SK-N-SH treated with all-trans-retinoic acid at 6 μM for 48 hours (cell line): ENCODE measurements at regions not wholly inside any gene's neighbourhood (a gene's known extent, or its start where the extent isn't known, plus 50 kb on each side); places are given as distances from the start of the nearest gene placed in this dataset.

Experiments used
- ATAC-seq: fragments of 200-7000 bp; cut with Tn5 transposase; 3 replicates; pipeline ENCODE4 v1.9.1; 2020; ENCODE audit warnings: mild to moderate bottlenecking, moderate library complexity
- ARNTL ChIP-seq: fragments of 450-650 bp; formaldehyde crosslinking; IDR thresholded peaks from 2 replicates; pipeline ENCODE4 v1.5.0; 2020; ENCODE audit warnings: low read depth, mild to moderate bottlenecking, moderate library complexity, borderline replicate concordance
- CREB5 ChIP-seq: fragments of 250-450 bp; sonication (Bioruptor Pico); IDR thresholded peaks from 2 replicates; pipeline ENCODE4 v1.5.1; 2020; ENCODE audit warnings: low read depth, mild to moderate bottlenecking, moderate library complexity
- CSDC2 ChIP-seq: fragments of 250-450 bp; sonication (Bioruptor Pico); IDR thresholded peaks from 2 replicates; pipeline ENCODE4 v1.5.0; 2020; ENCODE audit warnings: mild to moderate bottlenecking, moderate library complexity
- CSRNP3 ChIP-seq: fragments of 250-450 bp; sonication (Bioruptor Pico); IDR thresholded peaks from 2 replicates; pipeline ENCODE4 v1.5.1; 2021; ENCODE audit warnings: mild to moderate bottlenecking, moderate library complexity
- ESRRG ChIP-seq: fragments of 250-450 bp; sonication (Bioruptor Pico); IDR thresholded peaks from 2 replicates; pipeline ENCODE4 v1.6.1; 2021; ENCODE audit warnings: mild to moderate bottlenecking
- GLIS3 ChIP-seq: fragments of 250-450 bp; sonication (Bioruptor Pico); IDR thresholded peaks from 2 replicates; pipeline ENCODE4 v1.5.0; 2020; ENCODE audit warnings: mild to moderate bottlenecking, moderate library complexity
- ISL1 ChIP-seq: fragments of 250-450 bp; sonication (Bioruptor Pico); IDR thresholded peaks from 2 replicates; pipeline ENCODE4 v2.1.2; 2022; ENCODE audit warnings: mild to moderate bottlenecking, moderate library complexity
- OSR1 ChIP-seq: fragments of 250-450 bp; sonication (Bioruptor Pico); IDR thresholded peaks from 2 replicates; pipeline ENCODE4 v1.8.0; 2022; ENCODE audit warnings: moderate library complexity, mild to moderate bottlenecking, inconsistent platforms
- POU6F1 ChIP-seq: fragments of 250-450 bp; sonication (Bioruptor Pico); IDR thresholded peaks from 2 replicates; pipeline ENCODE4 v1.8.0; 2021; ENCODE audit warnings: low read depth, mild to moderate bottlenecking, moderate library complexity, borderline replicate concordance
- PPARA ChIP-seq: fragments of 250-450 bp; sonication (Bioruptor Pico); IDR thresholded peaks from 2 replicates; pipeline ENCODE4 v1.5.0; 2020; ENCODE audit warnings: mild to moderate bottlenecking, borderline replicate concordance
- RARB ChIP-seq: fragments of 250-450 bp; sonication (Bioruptor Pico); IDR thresholded peaks from 2 replicates; pipeline ENCODE4 v1.8.0; 2021; ENCODE audit warnings: mild to moderate bottlenecking, moderate library complexity
- SNAI2 ChIP-seq: fragments of 250-450 bp; sonication (Bioruptor Pico); IDR thresholded peaks from 2 replicates; pipeline ENCODE4 v1.5.0; 2020; ENCODE audit warnings: mild to moderate bottlenecking, moderate library complexity
- TOX ChIP-seq: fragments of 250-450 bp; sonication (Bioruptor Pico); IDR thresholded peaks from 2 replicates; pipeline ENCODE4 v1.8.0; 2021; ENCODE audit warnings: mild to moderate bottlenecking, moderate library complexity, borderline replicate concordance
- TSHZ2 ChIP-seq: fragments of 250-450 bp; sonication (Bioruptor Pico); IDR thresholded peaks from 2 replicates; pipeline ENCODE4 v1.5.0; 2020; ENCODE audit warnings: mild to moderate bottlenecking, moderate library complexity
- ZC3H10 ChIP-seq: fragments of 250-450 bp; sonication (Bioruptor Pico); IDR thresholded peaks from 2 replicates; pipeline ENCODE4 v1.5.1; 2021; ENCODE audit warnings: mild to moderate bottlenecking, moderate library complexity
- ZFP3 ChIP-seq: fragments of 250-450 bp; sonication (Bioruptor Pico); IDR thresholded peaks from 2 replicates; pipeline ENCODE4 v1.5.0; 2020; ENCODE audit warnings: mild to moderate bottlenecking, moderate library complexity
- ZFP30 ChIP-seq: fragments of 450-650 bp; formaldehyde crosslinking; IDR thresholded peaks from 2 replicates; pipeline ENCODE4 v1.5.0; 2022; ENCODE audit warnings: mild to moderate bottlenecking, moderate library complexity
- ZNF565 ChIP-seq: fragments of 450-650 bp; formaldehyde crosslinking; conservative IDR thresholded peaks from 2 replicates; pipeline ENCODE4 v1.5.0; 2020; ENCODE audit warnings: low read depth, mild to moderate bottlenecking, moderate library complexity
- ZNF70 ChIP-seq: fragments of 450-650 bp; formaldehyde crosslinking; IDR thresholded peaks from 2 replicates; pipeline ENCODE4 v1.5.0; 2020; ENCODE audit warnings: mild to moderate bottlenecking, moderate library complexity
- ZNF8 ChIP-seq: fragments of 450-650 bp; formaldehyde crosslinking; IDR thresholded peaks from 2 replicates; pipeline ENCODE4 v1.5.0; 2020; ENCODE audit warnings: mild to moderate bottlenecking, moderate library complexity

- ATAC-seq = no peak
- TF ChIP-seq TSHZ2 (CRISPR knock-in tag) = no peak
- TF ChIP-seq PPARA (CRISPR knock-in tag) = no peak
- TF ChIP-seq RARB (CRISPR knock-in tag) = no peak
- no peak for TF ChIP-seq SNAI2 (CRISPR knock-in tag)
- no peak for TF ChIP-seq ZNF8
- TF ChIP-seq CSRNP3 = no peak
- TF ChIP-seq TOX = no peak
- no peak for TF ChIP-seq CSDC2 (CRISPR knock-in tag)
- TF ChIP-seq OSR1 = no peak
- no peak for TF ChIP-seq ZC3H10 (CRISPR knock-in tag)
- TF ChIP-seq ESRRG (CRISPR knock-in tag) = no peak
- TF ChIP-seq ARNTL (CRISPR knock-in tag) = no peak
Observed at GRCh38 chr6:104418839-104419238, 440.9 kb downstream of the HACE1 start.

- no peak for ATAC-seq
- TF ChIP-seq CREB5 (CRISPR knock-in tag) = no peak
- no peak for TF ChIP-seq PPARA (CRISPR knock-in tag)
- no peak for TF ChIP-seq ZC3H10 (CRISPR knock-in tag)
- TF ChIP-seq TSHZ2 (CRISPR knock-in tag) = no peak
- TF ChIP-seq ISL1 = no peak
- TF ChIP-seq ARNTL (CRISPR knock-in tag) = no peak
- TF ChIP-seq ZNF8 = no peak
- no peak for TF ChIP-seq ZFP3
- no peak for TF ChIP-seq TOX
- no peak for TF ChIP-seq POU6F1
- no peak for TF ChIP-seq CSRNP3
- no peak for TF ChIP-seq GLIS3 (CRISPR knock-in tag)
- no peak for TF ChIP-seq ZFP30 (CRISPR knock-in tag)
- TF ChIP-seq OSR1 = no peak
- no peak for TF ChIP-seq ESRRG (CRISPR knock-in tag)
- no peak for TF ChIP-seq ZNF565 (CRISPR knock-in tag)
- TF ChIP-seq ZNF70 (CRISPR knock-in tag) = no peak
Observed at GRCh38 chr6:104418125-104418524, 441.6 kb downstream of the HACE1 start.
